Endothelial cell of umbilical vein (primary cell): ENCODE measurements at regions not wholly inside any gene's neighbourhood (a gene's known extent, or its start where the extent isn't known, plus 50 kb on each side); places are given as distances from the start of the nearest gene placed in this dataset.
A peak's percentile ranks its signal among the peaks of the same experiment; 100 is the strongest.

Experiments used
- BruUV-seq: library from RNA; stranded (reverse); fragments of 400-500 nt; replicated peaks from 2 replicates; lab custom pipeline; 2021; lab: Mats Ljungman, UMichigan
- CTCF ChIA-PET: fragments of 300-600, 350-600 bp; sonication (Branson Sonifier 250); formaldehyde crosslinking; loops from one replicate; lab custom pipeline; 2021; ENCODE audit warnings: antibody characterized with exemption, inconsistent platforms; lab: Charles Lee
- POLR2A ChIA-PET: fragments of 300-600, 350-600 bp; sonication (Branson Sonifier 250); formaldehyde crosslinking; loops from one replicate; lab custom pipeline; 2021; ENCODE audit warnings: antibody characterized with exemption, inconsistent platforms; lab: Charles Lee
- DNase-seq: peaks from one replicate; pipeline ENCODE4 v3.0.0-alpha.2; 2011; ENCODE audit warnings: low read depth, low spot score
- FAIRE-seq: peaks from 2 replicates; lab custom pipeline; 2011; peaks lifted over from hg19 to GRCh38; lab: Jason Lieb, UNC
- H2AFZ ChIP-seq: 2 replicates; pipeline ENCODE4 v1.6.0; 2012; ENCODE audit warnings: low read depth, low read length, control low read depth, inconsistent platforms
- H3K27ac ChIP-seq: 2 replicates; pipeline ENCODE4 v1.5.1; 2011; ENCODE audit warnings: low read depth, mild to moderate bottlenecking, control low read depth, low read length, moderate library complexity; ENCODE audit not compliant: insufficient read depth
- H3K27me3 ChIP-seq, 2 experiments: 2 replicates each; pipeline versions ENCODE4 v1.6.0 to v1.6.1; 2011; ENCODE audit warnings: low read length in 2 of 2, mixed read lengths in 1 of 2; ENCODE audit not compliant: control insufficient read depth in 2 of 2, insufficient read depth in 2 of 2
- H3K36me3 ChIP-seq, 2 experiments: 2 replicates in 1 of 2; 3 replicates in 1 of 2; pipeline ENCODE4 v1.5.1; 2011; ENCODE audit warnings: low read length in 2 of 2, mild to moderate bottlenecking in 1 of 2, moderate library complexity in 1 of 2; ENCODE audit not compliant: control insufficient read depth in 2 of 2, insufficient read depth in 2 of 2; ENCODE audit errors: extremely low read depth in 1 of 2
- H3K4me1 ChIP-seq: 3 replicates; pipeline ENCODE4 v1.5.1; 2011; ENCODE audit warnings: mild to moderate bottlenecking, low read length; ENCODE audit not compliant: control insufficient read depth, insufficient read depth; ENCODE audit errors: extremely low read depth
- H3K4me2 ChIP-seq: 2 replicates; pipeline ENCODE4 v1.6.1; 2011; ENCODE audit warnings: low read length, control low read depth, mixed read lengths; ENCODE audit not compliant: insufficient read depth
- H3K4me3 ChIP-seq, 3 experiments: fragments of 200-600 bp in 1 of 3; sonication (generic), shearing (Covaris generic) in 1 of 3; replicated peaks in 1 of 3; 2 replicates each; pipeline ENCODE4 v1.5.1; 2011 to 2016; ENCODE audit warnings: control low read depth in 3 of 3, low read length in 3 of 3, mild to moderate bottlenecking in 2 of 3, inconsistent platforms in 1 of 3, low read depth in 1 of 3, moderate library complexity in 1 of 3; ENCODE audit not compliant: insufficient read depth in 1 of 3
- H3K79me2 ChIP-seq: 2 replicates; pipeline ENCODE4 v1.6.0; 2012; ENCODE audit warnings: low read length, inconsistent platforms; ENCODE audit not compliant: control insufficient read depth, insufficient read depth
- H3K9ac ChIP-seq: replicated peaks from 2 replicates; pipeline ENCODE3; 2011; ENCODE audit warnings: low read length, control low read depth; ENCODE audit not compliant: insufficient read depth; ENCODE audit errors: extremely low read depth
- H3K9me1 ChIP-seq: replicated peaks from 3 replicates; pipeline ENCODE4 v1.6.0; 2011; ENCODE audit warnings: mild to moderate bottlenecking, low read length; ENCODE audit not compliant: control insufficient read depth, insufficient read depth; ENCODE audit errors: extremely low read depth
- H3K9me3 ChIP-seq: replicated peaks from 2 replicates; pipeline ENCODE4 v1.5.1; 2012; ENCODE audit warnings: low read length, inconsistent platforms; ENCODE audit not compliant: control insufficient read depth, insufficient read depth
- H4K20me1 ChIP-seq: replicated peaks from 2 replicates; pipeline ENCODE3; 2011; ENCODE audit warnings: mild to moderate bottlenecking, low read length; ENCODE audit not compliant: control insufficient read depth, insufficient read depth; ENCODE audit errors: extremely low read depth
- FOS ChIP-seq: IDR thresholded peaks from 2 replicates; pipeline ENCODE4 v1.6.1; 2011; ENCODE audit warnings: mild to moderate bottlenecking, low read length, moderate library complexity, borderline replicate concordance; ENCODE audit not compliant: insufficient read depth
- GATA2 ChIP-seq: IDR thresholded peaks from 2 replicates; pipeline ENCODE4 v1.7.0; 2011; ENCODE audit warnings: low read depth, mild to moderate bottlenecking, moderate library complexity, mixed read lengths, low read length; ENCODE audit not compliant: insufficient read length, insufficient read depth
- JUN ChIP-seq: IDR thresholded peaks from 2 replicates; pipeline ENCODE4 v1.6.1; 2011; ENCODE audit warnings: borderline replicate concordance, low read depth; ENCODE audit not compliant: insufficient read length, insufficient read depth
- MAX ChIP-seq: IDR thresholded peaks from 2 replicates; pipeline ENCODE4 v1.6.1; 2011; ENCODE audit not compliant: insufficient read depth, insufficient read length
- MYC ChIP-seq: IDR thresholded peaks from one replicate; pipeline ENCODE4 v1.6.1; 2011; ENCODE audit warnings: mild to moderate bottlenecking, low read depth, low read length
- POLR2AphosphoS5 ChIP-seq: IDR thresholded peaks from 2 replicates; pipeline ENCODE4 v1.6.1; 2012; ENCODE audit warnings: low read depth, mild to moderate bottlenecking, control low read depth, low read length, moderate library complexity; ENCODE audit not compliant: insufficient read depth
- dilution Hi-C: fragments of 300-500 bp; cut with MboI; formaldehyde crosslinking; loops from one replicate; pipeline ENCODE4 v1.15.0; 2019; ENCODE audit warnings: low sequenced_read_pairs; ENCODE audit not compliant: extremely low pct_ligation_motif_present
- intact Hi-C: fragments of 100-400 bp; cut with micrococcal nuclease; formaldehyde crosslinking; loops from one replicate; pipeline ENCODE4 v1.10.0; 2022

- intact Hi-C loops (no loop called here), dilution Hi-C loops (no loop called here)
- CTCF ChIA-PET = interaction anchor here (0.7 kb wide), 1 partner anchor 22 kb away, joined by 3 read pairs; no protein-coding TSS in a partner anchor
- Histone ChIP-seq H3K36me3 (no peaks in the 10 kb centered on the region), H3K4me1 (peaks cover 10% of the 10 kb centered on the region), H3K27ac (no peak overlapping the region), H3K9me1 (no peaks in the 10 kb centered on the region), H3K4me3 (no peak overlapping the region), H3K9ac (no peak overlapping the region), H3K9me3 (no peaks in the 10 kb centered on the region), H3K79me2 (no peaks in the 10 kb centered on the region), H3K27me3 (no peaks in the 10 kb centered on the region), H3K4me2 (no peak overlapping the region), H4K20me1 (no peaks in the 10 kb centered on the region), H2AFZ (no peak overlapping the region)
- DNase-seq (no peak), FAIRE-seq (no peak)
- TF ChIP-seq MAX (no peak), POLR2AphosphoS5 (no peak), MYC (no peak)
- BruUV-seq = no TSS peak
- POLR2A ChIA-PET = no interaction called here
These were observed 59.5 kb upstream of the ERCC6L2 start for GRCh38 chr9:95815961-95816360.

GRCh38 chr9:95815133-95815532 is 60.4 kb upstream of the ERCC6L2 start:
- ChIA-PET POLR2A (no interaction called here), CTCF (interaction anchor here (0.7 kb wide), 1 partner anchor 21 kb away, joined by 3 read pairs; no protein-coding TSS in a partner anchor)
- Histone ChIP-seq H3K79me2 (no peaks in the 10 kb centered on the region), H3K27me3 (no peaks in the 10 kb centered on the region), H4K20me1 (no peaks in the 10 kb centered on the region), H3K4me2 (no peak overlapping the region), H3K4me3 (no peak overlapping the region), H3K36me3 (no peaks in the 10 kb centered on the region), H3K4me1 (peaks cover 10% of the 10 kb centered on the region), H3K9ac (no peak overlapping the region), H3K9me3 (no peaks in the 10 kb centered on the region), H3K9me1 (no peaks in the 10 kb centered on the region), H3K27ac (no peak overlapping the region), H2AFZ (no peak overlapping the region)
- no peak for FAIRE-seq
- no peak for TF ChIP-seq GATA2
- peak; percentile 38 for TF ChIP-seq JUN
- peak; percentile 35 for TF ChIP-seq FOS
- dilution Hi-C loops = no loop called here
- intact Hi-C loops = no loop called here
- no peak for DNase-seq
- no TSS peak for BruUV-seq
